HTR-8/SVneo (cell line): ENCODE measurements at regions not wholly inside any gene's neighbourhood (a gene's known extent, or its start where the extent isn't known, plus 50 kb on each side); places are given as distances from the start of the nearest gene placed in this dataset.
"Not testable (repeated sequence)": the region's sequence is repeated elsewhere in the genome, so short reads cannot be mapped to it uniquely, and the experiment has no call there.

Source experiments
- DNase-seq: peaks from one replicate; pipeline ENCODE4 v3.0.0; 2011; ENCODE audit warnings: low spot score, mixed read lengths; ENCODE audit not compliant: insufficient read length
- FAIRE-seq: peaks from 2 replicates; lab custom pipeline; 2011; peaks lifted over from hg19 to GRCh38; lab: Jason Lieb, UNC

DNA sequence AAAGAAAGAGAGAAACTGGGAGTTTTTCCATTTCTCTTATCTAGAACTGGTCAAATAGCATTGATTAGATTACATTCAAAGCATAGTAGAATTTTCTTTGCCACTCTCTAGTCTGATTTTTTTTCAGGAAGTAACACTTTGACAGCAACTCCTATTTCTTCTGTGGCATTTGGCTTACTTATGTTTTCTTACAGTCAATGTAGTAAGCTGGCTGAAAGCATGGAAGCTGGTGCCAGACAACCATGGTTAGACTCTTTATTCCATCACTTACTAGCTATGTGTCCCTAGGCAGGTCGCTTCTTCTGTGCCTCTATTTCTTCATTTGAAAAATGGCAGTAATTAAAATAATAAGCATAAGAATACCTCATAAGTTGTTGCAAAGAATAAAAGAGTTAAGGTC lies 54.2 kb upstream of the OPRM1 start:
- DNase-seq (no peak), FAIRE-seq (no peak)

DNA sequence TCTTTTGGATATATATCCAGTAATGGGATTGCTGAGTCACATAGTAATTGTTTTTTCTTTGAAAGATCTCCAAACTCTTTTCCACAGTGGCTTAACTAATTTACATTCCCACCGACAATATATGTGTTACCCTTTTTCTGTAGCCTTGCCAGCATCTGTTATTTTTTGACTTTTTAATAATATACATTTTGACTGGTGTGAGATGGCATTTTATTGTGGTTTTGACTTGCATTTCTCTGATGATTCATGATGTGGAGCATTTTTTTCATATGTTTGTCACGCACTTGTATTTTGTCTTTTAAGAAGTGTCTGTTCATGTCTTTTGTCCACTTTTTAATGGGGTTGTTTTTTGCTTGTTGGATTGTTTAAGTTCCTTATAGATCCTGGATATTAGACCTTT lies 58.9 kb upstream of the OPRM1 start:
- no peak for DNase-seq
- FAIRE-seq, result no peak

GRCh38 chr6:153978911-153979548 lies 60.0 kb upstream of the OPRM1 start:
- DNase-seq, FAIRE-seq: not testable (repeated sequence)

- FAIRE-seq (no peak), DNase-seq (peak; percentile 11)
Measured at GRCh38 chr6:153976921-153977693, 61.9 kb upstream of the OPRM1 start.

DNA sequence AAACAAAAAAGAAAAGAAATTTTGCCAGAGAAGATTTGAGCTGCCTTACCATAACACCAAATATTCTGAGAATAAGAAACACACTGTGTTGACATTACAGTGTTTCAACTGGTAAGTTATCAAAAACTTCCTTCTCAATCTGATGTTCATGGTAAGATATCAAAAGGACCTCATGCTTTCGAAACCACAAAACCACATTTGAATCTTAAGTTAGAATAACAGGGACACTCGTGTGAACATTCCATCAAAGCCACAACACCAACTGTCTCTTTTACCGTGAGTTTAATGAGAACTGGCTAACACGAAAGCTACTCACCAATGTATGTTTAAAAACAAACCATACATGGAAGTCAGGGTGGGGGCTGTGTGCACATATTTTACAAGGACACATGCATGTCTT lies 73.0 kb upstream of the OPRM1 start:
- FAIRE-seq (no peak), DNase-seq (no peak)

- FAIRE-seq, result no peak
- DNase-seq, result no peak
Measured at GRCh38 chr6:153963352-153963751, 75.7 kb upstream of the OPRM1 start.

DNA sequence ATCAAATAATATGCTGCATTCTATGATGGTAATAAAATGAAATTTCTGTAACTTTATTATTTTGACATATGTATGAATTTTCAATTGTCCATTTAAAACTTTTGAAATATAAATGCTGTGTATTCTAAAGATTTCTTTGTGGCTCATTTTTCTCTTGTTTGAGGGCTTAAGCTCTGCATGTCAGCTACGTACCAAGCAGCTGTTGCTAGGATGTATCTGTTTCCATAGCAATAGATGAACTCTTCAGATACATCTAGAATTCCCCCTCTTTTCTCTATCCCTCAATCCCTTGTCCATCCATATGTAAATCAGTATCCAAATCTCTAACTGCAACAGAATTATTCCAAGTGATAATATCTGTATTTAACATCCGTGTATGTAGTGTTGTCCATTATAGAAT lies 76.5 kb upstream of the OPRM1 start:
- FAIRE-seq (no peak), DNase-seq (no peak)

DNA sequence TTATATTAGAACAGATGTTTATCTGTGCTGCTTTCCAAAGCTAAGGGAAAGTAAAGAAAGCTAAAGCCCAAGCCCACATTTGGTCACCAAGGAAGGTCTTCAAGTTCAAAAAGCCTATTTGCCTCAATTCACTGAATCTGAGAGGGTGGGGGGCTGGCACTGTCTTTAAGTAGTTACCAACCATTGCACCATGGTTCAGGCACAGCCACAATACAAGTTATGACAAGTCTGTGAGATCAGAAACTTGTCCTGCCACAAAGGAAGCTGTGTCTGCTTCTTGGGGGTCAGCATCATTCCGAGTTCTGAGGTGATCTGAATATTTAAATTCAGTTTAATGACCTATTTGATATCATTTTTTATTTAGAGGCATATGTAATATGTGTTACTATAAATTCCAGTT lies 78.3 kb upstream of the OPRM1 start:
- no peak for FAIRE-seq

DNA sequence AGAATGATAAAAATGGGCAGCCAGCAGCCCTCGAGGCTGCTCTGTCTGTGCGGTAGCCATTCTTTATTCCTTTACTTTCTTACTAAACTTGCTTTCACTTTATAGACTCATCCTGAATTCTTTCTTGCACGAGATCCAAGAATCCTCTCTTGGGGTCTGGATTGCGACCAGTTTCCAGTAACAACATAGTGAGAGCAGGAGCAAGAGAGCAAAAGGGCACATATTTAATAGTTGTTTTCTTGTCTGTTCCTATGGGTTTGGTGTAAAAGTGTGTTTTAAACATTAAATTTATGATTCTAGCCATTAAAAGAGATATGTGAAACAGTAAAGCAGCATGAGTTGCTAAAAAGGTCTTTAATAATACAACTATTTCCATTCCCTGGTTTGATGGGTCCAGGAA lies 78.8 kb upstream of the OPRM1 start:
- DNase-seq, result no peak
- no peak for FAIRE-seq

More for the DNA sequence above, 78.3 kb upstream of the OPRM1 start:
- no peak for DNase-seq

GRCh38 chr6:153959276-153959675 lies 79.8 kb upstream of the OPRM1 start:
- no peak for FAIRE-seq
- DNase-seq, result no peak

DNA sequence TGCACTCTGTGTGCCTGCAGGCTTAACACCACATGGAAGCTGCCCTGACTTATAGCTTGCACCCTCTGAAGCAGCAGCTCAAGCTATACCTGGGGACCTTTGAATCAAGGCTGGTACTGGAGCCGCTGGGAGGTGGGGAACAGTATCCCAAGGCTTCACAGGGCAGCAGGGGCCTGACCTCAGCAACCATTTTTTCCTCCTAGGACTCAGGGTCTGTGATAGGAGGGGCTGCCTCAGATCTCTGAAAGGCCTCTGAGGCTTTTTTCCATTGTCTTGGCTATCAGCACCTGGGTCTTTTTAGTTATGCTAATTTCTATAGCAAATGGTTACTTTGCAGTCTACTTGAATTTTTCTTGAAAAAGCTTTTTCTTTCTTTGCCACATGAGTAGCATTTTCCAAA lies 80.2 kb upstream of the OPRM1 start:
- FAIRE-seq, result no peak
- DNase-seq, result no peak

- FAIRE-seq, result no peak
- no peak for DNase-seq
Measured at GRCh38 chr6:153957394-153957793, 81.6 kb upstream of the OPRM1 start.

GRCh38 chr6:153956808-153957207 lies 82.2 kb upstream of the OPRM1 start:
- FAIRE-seq, result no peak
- DNase-seq, result no peak

DNA sequence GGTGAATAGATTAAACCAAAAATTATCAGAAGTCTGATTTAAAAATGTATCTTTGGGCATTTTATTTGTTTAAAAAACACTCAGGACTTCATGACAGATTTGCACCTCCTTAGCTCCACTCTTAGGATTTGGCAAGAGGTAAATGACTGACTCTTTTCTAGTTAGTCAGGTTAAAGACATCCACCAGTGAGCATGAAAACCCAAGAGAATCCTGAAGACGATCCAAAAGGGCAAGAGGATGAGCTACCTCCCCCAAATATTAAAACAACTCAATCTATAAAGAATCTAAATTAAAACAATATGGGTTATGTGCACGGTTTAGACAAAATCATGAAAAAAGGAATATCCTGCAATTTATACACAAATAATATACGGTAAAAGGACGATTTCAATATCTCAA lies 89.4 kb upstream of the OPRM1 start:
- DNase-seq (no peak), FAIRE-seq (no peak)

- peak; percentile 5 for DNase-seq
- no peak for FAIRE-seq
Measured at GRCh38 chr6:153947808-153948447, 91.1 kb upstream of the OPRM1 start.

- DNase-seq (no peak), FAIRE-seq (no peak)
Measured at GRCh38 chr6:153944201-153944600, 94.8 kb upstream of the OPRM1 start.

DNA sequence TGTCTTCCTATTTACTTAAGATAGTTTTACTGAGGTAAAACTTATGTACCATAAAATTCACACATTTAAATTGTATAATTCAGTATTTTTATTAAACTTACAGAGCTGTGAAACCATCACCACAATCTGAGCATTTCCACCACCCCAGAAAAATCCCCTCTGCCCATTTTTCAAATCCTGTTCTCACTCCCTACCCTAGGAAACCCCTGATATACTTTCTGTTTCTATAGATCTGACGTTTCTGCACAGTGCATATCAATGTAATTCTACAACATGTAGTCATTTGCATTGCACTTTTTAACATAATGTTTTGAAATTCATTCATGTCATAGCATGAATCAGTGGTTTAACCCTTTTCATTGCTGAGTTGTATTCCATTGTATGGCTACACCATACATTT lies 96.7 kb upstream of the OPRM1 start:
- no peak for FAIRE-seq
- DNase-seq, result no peak

DNA sequence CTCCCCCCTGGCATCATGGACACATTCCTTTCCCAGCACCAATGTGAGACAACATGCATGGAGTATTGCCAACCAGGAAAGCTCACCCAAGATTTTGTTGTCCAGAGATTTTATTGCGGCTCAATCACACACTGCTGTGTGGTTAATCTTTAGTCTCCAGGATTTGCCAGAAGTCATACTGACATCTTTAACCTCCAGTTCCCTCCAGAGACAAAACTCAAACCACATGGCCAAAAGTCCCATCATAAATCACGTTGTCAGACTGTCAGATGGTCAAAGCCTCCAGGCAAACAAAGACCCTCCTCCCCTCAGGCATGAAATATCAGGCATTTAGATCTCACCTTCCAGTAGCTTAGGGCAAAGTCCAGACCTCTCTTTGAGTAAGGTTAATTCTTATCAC lies 97.3 kb upstream of the OPRM1 start:
- FAIRE-seq, result no peak
- no peak for DNase-seq

- DNase-seq (no peak), FAIRE-seq (no peak)
Measured at GRCh38 chr6:153938876-153939275, 100.2 kb upstream of the OPRM1 start.

- no peak for DNase-seq
- FAIRE-seq, result no peak
Measured at GRCh38 chr6:153931431-153931830, 107.6 kb upstream of the OPRM1 start.

GRCh38 chr6:153927867-153928266 lies 111.2 kb upstream of the OPRM1 start:
- DNase-seq, result no peak
- no peak for FAIRE-seq
